ENCODE measurements at regions not wholly inside any gene's neighbourhood (a gene's known extent, or its start where the extent isn't known, plus 50 kb on each side); places are given as distances from the start of the nearest gene placed in this dataset.

GRCh38 chr5:17928581-17928981 lies 294.3 kb downstream of the TAF11L14 start:
- Mint-ChIP-seq H3K27me3 (no peaks in the 10 kb centered on the region), H3K4me3 (no peak overlapping the region), H3K9me3 (peaks cover 27% of the 10 kb centered on the region), H3K36me3 (ENCODE audit: low read depth) (no peaks in the 10 kb centered on the region), H3K27ac (no peak overlapping the region), H3K4me1 (ENCODE audit: low read depth) (no peaks in the 10 kb centered on the region)
- intact Hi-C loops (cut with micrococcal nuclease) = no loop called here
- ATAC-seq = no peak
- TF ChIP-seq CTCF (IDR thresholded peaks at IDR 0.05) = no peak
- ChIA-PET POLR2A (no interaction called here), CTCF (no interaction called here)
- DNase-seq = no peak

GRCh38 chr5:17929171-17929570 lies 294.9 kb downstream of the TAF11L14 start:
- H3K4me1 Mint-ChIP-seq (ENCODE audit: low read depth) = no peaks in the 10 kb centered on the region
- CTCF ChIA-PET = no interaction called here

GRCh38 chr5:17930346-17930745 lies 296.1 kb downstream of the TAF11L14 start:
- POLR2A ChIA-PET = no interaction called here
- no peak for TF ChIP-seq CTCF (IDR thresholded peaks at IDR 0.05)
- ATAC-seq (no peak), DNase-seq (no peak)
- no peak overlapping the region for H3K4me3 Mint-ChIP-seq
- no peaks in the 10 kb centered on the region for H3K4me1 Mint-ChIP-seq (ENCODE audit: low read depth)
- intact Hi-C loops (cut with micrococcal nuclease) = no loop called here
- H3K27ac Mint-ChIP-seq = no peak overlapping the region
- H3K36me3 Mint-ChIP-seq (ENCODE audit: low read depth) = no peaks in the 10 kb centered on the region
- CTCF ChIA-PET = no interaction called here
- no peaks in the 10 kb centered on the region for H3K27me3 Mint-ChIP-seq
- H3K9me3 Mint-ChIP-seq = peaks cover 30% of the 10 kb centered on the region

More at GRCh38 chr5:17929171-17929570, 294.9 kb downstream of the TAF11L14 start:
- intact Hi-C loops (cut with micrococcal nuclease) = no loop called here
- no peak for ATAC-seq
- no peak overlapping the region for H3K4me3 Mint-ChIP-seq
- H3K9me3 Mint-ChIP-seq = peaks cover 28% of the 10 kb centered on the region
- no peak for TF ChIP-seq CTCF (IDR thresholded peaks at IDR 0.05)
- no peaks in the 10 kb centered on the region for H3K36me3 Mint-ChIP-seq (ENCODE audit: low read depth)
- no peak overlapping the region for H3K27ac Mint-ChIP-seq
- DNase-seq = no peak
- POLR2A ChIA-PET = no interaction called here
- H3K27me3 Mint-ChIP-seq = no peaks in the 10 kb centered on the region

DNA sequence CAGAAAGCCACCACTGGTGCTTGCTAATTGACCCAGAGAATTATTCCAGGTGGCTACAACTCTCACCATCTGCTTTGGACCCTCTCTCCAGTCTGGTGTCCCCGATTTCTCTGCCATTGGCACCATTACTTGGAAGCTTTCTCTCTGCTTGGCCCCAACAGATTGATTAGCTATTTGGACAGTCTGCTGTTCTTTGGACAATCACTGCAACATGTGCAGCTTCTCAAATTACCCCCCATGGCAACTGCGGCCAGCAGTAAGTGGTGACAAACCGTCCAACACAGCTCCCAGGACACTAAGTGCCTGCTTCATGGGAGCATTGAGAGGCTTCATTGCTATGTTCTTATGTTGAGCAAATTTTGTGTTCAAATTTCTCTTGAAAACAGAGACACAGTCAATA lies 309.8 kb downstream of the TAF11L14 start:
- Mint-ChIP-seq H3K27ac (no peak overlapping the region), H3K27me3 (no peaks in the 10 kb centered on the region), H3K9me3 (peaks cover 22% of the 10 kb centered on the region), H3K36me3 (ENCODE audit: low read depth) (no peaks in the 10 kb centered on the region), H3K4me1 (ENCODE audit: low read depth) (no peaks in the 10 kb centered on the region), H3K4me3 (no peak overlapping the region)
- DNase-seq (no peak), ATAC-seq (no peak)
- ChIA-PET CTCF (no interaction called here), POLR2A (no interaction called here)
- intact Hi-C loops (cut with micrococcal nuclease) = no loop called here
- no peak for TF ChIP-seq CTCF (IDR thresholded peaks at IDR 0.05)

- no peaks in the 10 kb centered on the region for H3K4me1 Mint-ChIP-seq (ENCODE audit: low read depth)
- H3K27ac Mint-ChIP-seq = no peak overlapping the region
- H3K27me3 Mint-ChIP-seq = no peaks in the 10 kb centered on the region
- intact Hi-C loops (cut with micrococcal nuclease) = no loop called here
- ATAC-seq (no peak), DNase-seq (no peak)
- no peak for TF ChIP-seq CTCF (IDR thresholded peaks at IDR 0.05)
- H3K36me3 Mint-ChIP-seq (ENCODE audit: low read depth) = no peaks in the 10 kb centered on the region
- peaks cover 17% of the 10 kb centered on the region for H3K9me3 Mint-ChIP-seq
- CTCF ChIA-PET = no interaction called here
- H3K4me3 Mint-ChIP-seq = no peak overlapping the region
- POLR2A ChIA-PET = no interaction called here
These were observed 312.8 kb downstream of the TAF11L14 start for GRCh38 chr5:17947029-17947428.

Data from activated CD8-positive, alpha-beta T cell treated with anti-CD3 and anti-CD28 coated beads for 36 hours (primary cell).